SK-N-SH treated with all-trans-retinoic acid at 6 μM for 48 hours (cell line): ENCODE measurements at regions not wholly inside any gene's neighbourhood (a gene's known extent, or its start where the extent isn't known, plus 50 kb on each side); places are given as distances from the start of the nearest gene placed in this dataset.

Experiments used
- ZC3H10 ChIP-seq: fragments of 250-450 bp; sonication (Bioruptor Pico); IDR thresholded peaks from 2 replicates; pipeline ENCODE4 v1.5.1; 2021; ENCODE audit warnings: mild to moderate bottlenecking, moderate library complexity
- ZNF70 ChIP-seq: fragments of 450-650 bp; formaldehyde crosslinking; IDR thresholded peaks from 2 replicates; pipeline ENCODE4 v1.5.0; 2020; ENCODE audit warnings: mild to moderate bottlenecking, moderate library complexity

DNA sequence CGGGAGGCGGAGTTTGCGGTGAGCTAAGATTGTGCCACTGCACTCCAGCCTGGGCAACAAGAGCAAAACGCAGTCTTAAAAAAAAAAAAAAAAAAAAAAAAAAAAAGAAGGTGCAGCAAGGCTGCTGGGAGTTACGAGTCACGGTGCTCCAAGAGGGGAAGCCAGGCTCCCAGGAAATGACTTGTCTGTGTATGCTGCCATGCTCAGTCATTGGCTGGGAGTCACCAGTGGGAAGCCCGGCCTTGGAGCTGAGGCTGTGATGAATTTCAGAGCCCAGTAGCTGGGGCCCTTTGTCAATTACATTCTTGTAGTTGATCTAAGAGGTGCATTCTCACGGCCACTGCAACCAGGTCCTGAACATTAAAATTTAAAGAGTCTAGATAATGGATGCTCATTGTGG, 1105.1 kb upstream of the TENM3 start:
- TF ChIP-seq ZNF70 (CRISPR knock-in tag) (no peak), ZC3H10 (CRISPR knock-in tag) (no peak)
